MCF 10A (cell line): ENCODE measurements at regions not wholly inside any gene's neighbourhood (a gene's known extent, or its start where the extent isn't known, plus 50 kb on each side); places are given as distances from the start of the nearest gene placed in this dataset.

ENCODE experiments used
- BruUV-seq: library from RNA; stranded (reverse); fragments of 400-500 nt; replicated peaks from 2 replicates; lab custom pipeline; 2021; lab: Mats Ljungman, UMichigan
- CTCF ChIA-PET: fragments of 300-600 bp; sonication (Branson Sonifier 250); formaldehyde crosslinking; extraction: SDS; loops from one replicate; lab custom pipeline; 2021; ENCODE audit warnings: antibody characterized with exemption, inconsistent platforms; lab: Yijun Ruan, JAX
- POLR2A ChIA-PET: fragments of 300-600, 350-650 bp; sonication (Branson Sonifier 250); formaldehyde crosslinking; extraction: SDS; loops from one replicate; lab custom pipeline; 2020; ENCODE audit warnings: antibody characterized with exemption, inconsistent platforms; lab: Yijun Ruan, JAX
- DNase-seq: peaks from one replicate; pipeline ENCODE4 v3.0.0-alpha.2; 2018; ENCODE audit not compliant: unreplicated experiment
- H3K27ac Mint-ChIP-seq: one replicate; pipeline ENCODE4 v1.8.0; 2022; ENCODE audit warnings: mild to moderate bottlenecking, low read depth, mixed read lengths; ENCODE audit not compliant: unreplicated experiment
- H3K27me3 Mint-ChIP-seq: one replicate; pipeline ENCODE4 v1.8.0; 2022; ENCODE audit warnings: mixed read lengths; ENCODE audit not compliant: insufficient read depth, unreplicated experiment
- H3K36me3 Mint-ChIP-seq: one replicate; pipeline ENCODE4 v1.8.0; 2022; ENCODE audit warnings: mild to moderate bottlenecking, moderate library complexity, mixed read lengths; ENCODE audit not compliant: insufficient read depth, unreplicated experiment
- H3K4me1 Mint-ChIP-seq: one replicate; pipeline ENCODE4 v1.8.0; 2022; ENCODE audit warnings: mixed read lengths; ENCODE audit not compliant: insufficient read depth, unreplicated experiment
- H3K4me3 Mint-ChIP-seq: one replicate; pipeline ENCODE4 v1.8.0; 2022; ENCODE audit warnings: mild to moderate bottlenecking, moderate library complexity, mixed read lengths; ENCODE audit not compliant: unreplicated experiment
- H3K9me3 Mint-ChIP-seq: one replicate; pipeline ENCODE4 v1.8.0; 2022; ENCODE audit warnings: mixed read lengths; ENCODE audit not compliant: unreplicated experiment
- CTCF ChIP-seq: fragments of 200-600 bp; IDR thresholded peaks from one replicate; pipeline ENCODE4 v1.8.0; 2022; ENCODE audit warnings: antibody characterized with exemption, mild to moderate bottlenecking; ENCODE audit not compliant: unreplicated experiment
- intact Hi-C: fragments of 100-400 bp; cut with micrococcal nuclease; formaldehyde crosslinking; loops from 2 replicates; pipeline ENCODE4 v1.14.1; 2022

DNA sequence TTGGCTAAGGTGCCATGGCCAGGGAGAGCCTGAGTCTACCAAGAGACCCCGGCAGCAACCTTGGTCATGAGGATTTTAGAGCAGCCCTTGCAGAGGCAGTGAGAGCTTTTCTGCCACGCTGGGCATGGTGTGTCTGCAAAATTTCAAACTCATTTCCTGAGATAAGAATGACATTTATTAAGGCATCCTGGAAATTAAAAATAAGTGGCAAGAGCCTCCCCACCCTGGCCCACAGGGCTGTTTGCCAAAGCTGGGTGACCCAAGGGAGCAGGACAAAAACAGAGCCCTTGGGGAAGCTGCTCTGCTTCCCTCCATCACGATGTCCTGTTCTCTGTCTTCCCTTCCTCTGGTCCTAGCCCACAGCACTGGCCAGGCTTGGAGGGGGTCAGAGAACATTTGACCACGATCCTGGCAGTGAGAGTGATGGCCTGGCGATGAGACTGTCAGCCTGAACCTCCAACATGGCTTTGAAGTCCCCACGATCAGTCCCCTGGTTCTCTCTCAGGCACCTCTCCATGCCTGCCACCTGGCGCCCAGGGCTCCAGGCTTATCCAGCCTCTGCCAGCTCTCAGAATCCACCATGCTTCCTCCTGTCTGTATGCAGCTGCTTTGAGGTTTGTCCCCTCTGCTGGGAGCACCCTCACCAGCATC, 68.9 kb upstream of the RMDN2 start:
- no peak overlapping the region for H3K27ac Mint-ChIP-seq
- POLR2A ChIA-PET = interaction anchor here (0.6 kb wide), 1 partner anchor 411 kb away, joined by 3 read pairs; no protein-coding TSS in a partner anchor
- no peaks in the 10 kb centered on the region for H3K9me3 Mint-ChIP-seq
- no peaks in the 10 kb centered on the region for H3K36me3 Mint-ChIP-seq
- no peak for DNase-seq
- peaks cover 15% of the 10 kb centered on the region for H3K27me3 Mint-ChIP-seq
- H3K4me1 Mint-ChIP-seq = no peaks in the 10 kb centered on the region
- H3K4me3 Mint-ChIP-seq = no peak overlapping the region
- no TSS peak for BruUV-seq
- CTCF ChIA-PET = interaction anchor here (0.7 to 1.8 kb wide), 3 partner anchors 21 to 38 kb away, joined by 3 to 9 read pairs (median 3); no protein-coding TSS in a partner anchor
- no peak for TF ChIP-seq CTCF
- intact Hi-C loops = no loop called here

DNA sequence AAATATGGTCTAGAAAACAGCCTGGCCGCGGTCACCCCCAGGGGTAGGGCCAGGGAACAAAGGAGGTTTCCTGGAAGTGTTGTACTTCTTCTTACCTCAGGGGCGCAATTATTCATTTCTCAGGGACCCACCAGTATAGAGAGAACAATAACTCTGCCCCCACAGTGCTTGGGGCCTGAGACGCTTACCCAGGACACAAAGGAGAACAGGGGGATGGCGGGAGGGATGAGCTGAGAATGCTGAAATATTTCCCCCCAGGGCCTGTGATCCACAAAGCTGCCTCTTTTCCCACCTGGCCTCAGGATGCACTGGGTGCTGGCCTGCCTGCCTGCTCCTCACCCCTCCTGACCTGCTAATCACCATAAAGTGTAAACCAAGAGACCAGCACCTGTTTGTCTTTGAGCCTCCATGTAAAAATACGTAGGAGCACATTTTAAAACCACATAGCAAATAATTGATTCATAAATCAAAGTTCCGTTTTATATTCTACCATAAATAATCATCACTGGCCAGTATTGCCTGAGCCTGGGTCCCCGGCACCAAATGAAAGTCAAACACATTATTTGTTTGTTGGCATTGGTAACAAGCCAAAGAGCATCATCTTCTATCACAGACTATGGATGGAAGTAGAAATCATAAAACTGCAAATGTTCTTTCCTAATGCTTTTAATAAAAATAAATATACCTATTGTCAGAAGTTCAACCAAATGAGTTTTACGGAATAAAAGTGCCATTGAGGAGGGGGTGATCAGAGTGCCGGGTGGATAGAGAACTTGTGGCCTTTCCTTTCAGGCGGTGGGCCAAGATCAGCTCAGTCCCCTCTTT, 67.3 kb upstream of the RMDN2 start:
- no peak for TF ChIP-seq CTCF
- POLR2A ChIA-PET = interaction anchor here (0.6 kb wide), 1 partner anchor 188 kb away, joined by 4 read pairs; no protein-coding TSS in a partner anchor
- CTCF ChIA-PET = interaction anchor here (0.6 to 1.2 kb wide), 5 partner anchors 19 to 987 kb away, joined by 3 to 5 read pairs (median 4); no protein-coding TSS in a partner anchor
- no TSS peak for BruUV-seq
- no peaks in the 10 kb centered on the region for H3K36me3 Mint-ChIP-seq
- peaks cover 29% of the 10 kb centered on the region for H3K27me3 Mint-ChIP-seq
- DNase-seq = no peak
- H3K4me1 Mint-ChIP-seq = no peaks in the 10 kb centered on the region
- H3K4me3 Mint-ChIP-seq = no peak overlapping the region
- no peaks in the 10 kb centered on the region for H3K9me3 Mint-ChIP-seq
- intact Hi-C loops = no loop called here
- H3K27ac Mint-ChIP-seq = no peak overlapping the region

GRCh38 chr2:37858400-37858711, 66.7 kb upstream of the RMDN2 start:
- no peak for DNase-seq
- H3K4me1 Mint-ChIP-seq = no peaks in the 10 kb centered on the region
- POLR2A ChIA-PET = no interaction called here

More at GRCh38 chr2:37858400-37858711, 66.7 kb upstream of the RMDN2 start:
- Mint-ChIP-seq H3K27me3 (peaks cover 35% of the 10 kb centered on the region), H3K36me3 (no peaks in the 10 kb centered on the region), H3K4me3 (no peak overlapping the region), H3K27ac (no peak overlapping the region), H3K9me3 (no peaks in the 10 kb centered on the region)
- no peak for TF ChIP-seq CTCF
- CTCF ChIA-PET = interaction anchor here (0.7 to 1.0 kb wide), 3 partner anchors 19 to 445 kb away, joined by 3 to 4 read pairs (median 4); no protein-coding TSS in a partner anchor
- intact Hi-C loops = no loop called here
- no TSS peak for BruUV-seq
